Neural progenitor cell (in vitro differentiated cells): ENCODE measurements at regions not wholly inside any gene's neighbourhood (a gene's known extent, or its start where the extent isn't known, plus 50 kb on each side); places are given as distances from the start of the nearest gene placed in this dataset.

Experiments
- DNase-seq: peaks from one replicate; pipeline ENCODE4 v3.0.0-alpha.2; 2016; ENCODE audit warnings: low spot score
- H2AFZ ChIP-seq: fragments of 200-600 bp; sonication (generic); replicated peaks from 2 replicates; pipeline ENCODE4 v1.6.1; 2016; ENCODE audit warnings: antibody characterized with exemption
- H3F3A ChIP-seq: fragments of 200-600 bp; sonication (generic); 2 replicates; pipeline ENCODE4 v1.6.1; 2016; ENCODE audit warnings: antibody characterized with exemption, low read depth
- H3K27ac ChIP-seq: fragments of 200-600 bp; sonication (generic); 2 replicates; pipeline ENCODE4 v1.5.1; 2016; ENCODE audit warnings: mild to moderate bottlenecking
- H3K27me3 ChIP-seq: fragments of 200-600 bp; sonication (generic); 2 replicates; pipeline ENCODE4 v1.6.1; 2016; ENCODE audit warnings: mild to moderate bottlenecking, moderate library complexity
- H3K36me3 ChIP-seq: fragments of 200-600 bp; sonication (generic); 2 replicates; pipeline ENCODE4 v1.5.1; 2016
- H3K4me1 ChIP-seq: fragments of 200-600 bp; sonication (generic); 2 replicates; pipeline ENCODE4 v1.6.1; 2016; ENCODE audit warnings: mixed run types
- H3K4me2 ChIP-seq: fragments of 200-600 bp; sonication (generic); 2 replicates; pipeline ENCODE4 v1.6.1; 2016
- H3K4me3 ChIP-seq: fragments of 200-600 bp; sonication (generic); 2 replicates; pipeline ENCODE4 v1.5.1; 2016
- H3K79me2 ChIP-seq: fragments of 200-600 bp; sonication (generic); 2 replicates; pipeline ENCODE4 v1.6.1; 2016; ENCODE audit warnings: low read depth
- H3K9ac ChIP-seq: fragments of 200-600 bp; sonication (generic); 2 replicates; pipeline ENCODE4 v1.6.1; 2016
- H3K9me3 ChIP-seq: fragments of 200-600 bp; sonication (generic); 2 replicates; pipeline ENCODE4 v1.5.1; 2016; ENCODE audit warnings: low read depth
- H4K20me1 ChIP-seq: fragments of 200-600 bp; sonication (generic); 2 replicates; pipeline ENCODE4 v1.6.1; 2016; ENCODE audit warnings: low read depth
- H3K27ac Mint-ChIP-seq: 3 replicates; pipeline ENCODE4 v1.8.0; 2021; ENCODE audit warnings: mixed read lengths
- H3K27me3 Mint-ChIP-seq: 2 replicates; pipeline ENCODE4 v1.8.0; 2022; ENCODE audit warnings: low read depth, mild to moderate bottlenecking, inconsistent platforms, moderate library complexity, mixed read lengths; ENCODE audit not compliant: insufficient read depth
- H3K36me3 Mint-ChIP-seq: 3 replicates; pipeline ENCODE4 v1.8.0; 2021; ENCODE audit warnings: mixed read lengths
- H3K4me1 Mint-ChIP-seq: 3 replicates; pipeline ENCODE4 v1.8.0; 2021; ENCODE audit warnings: mixed read lengths
- H3K4me3 Mint-ChIP-seq: 3 replicates; pipeline ENCODE4 v1.8.0; 2021; ENCODE audit warnings: mild to moderate bottlenecking, moderate library complexity, mixed read lengths
- H3K9me3 Mint-ChIP-seq: 3 replicates; pipeline ENCODE4 v1.8.0; 2020; ENCODE audit warnings: mixed read lengths
- EZH2 ChIP-seq: fragments of 200-600 bp; sonication (generic); IDR thresholded peaks from 2 replicates; pipeline ENCODE4 v1.6.1; 2017; ENCODE audit warnings: antibody characterized with exemption, mild to moderate bottlenecking, moderate library complexity
- EZH2phosphoT487 ChIP-seq: fragments of 200-600 bp; sonication (generic); IDR thresholded peaks from 2 replicates; pipeline ENCODE4 v1.6.1; 2017; ENCODE audit warnings: antibody characterized with exemption
- TF ChIP-seq, protein P1 (sequence below): fragments of 200-600 bp; sonication (generic); IDR thresholded peaks from 2 replicates; pipeline ENCODE4 v1.5.1; 2017; ENCODE audit warnings: antibody characterized with exemption, mild to moderate bottlenecking

DNA sequence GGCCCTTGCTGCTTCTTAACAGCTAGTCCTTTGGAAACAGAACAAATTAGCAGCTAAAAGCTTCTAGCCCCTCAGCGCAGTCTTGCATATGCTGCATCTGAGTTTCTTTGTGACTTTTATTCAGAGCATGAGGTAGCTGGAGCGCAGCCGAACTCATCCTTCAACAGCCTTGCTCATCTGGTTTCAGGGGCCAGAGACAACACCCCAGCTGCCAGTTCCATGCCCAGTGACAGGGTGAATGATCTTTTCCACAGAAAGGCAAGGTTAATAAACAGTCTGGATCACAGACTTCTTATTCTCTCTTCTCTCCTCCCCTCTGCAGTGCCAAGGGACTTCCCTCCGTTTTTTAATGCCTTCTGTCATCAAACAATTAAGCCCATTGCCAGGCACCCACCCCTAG, 216.6 kb upstream of the INTU start:
- Mint-ChIP-seq H3K9me3 (no peaks in the 10 kb centered on the region), H3K27ac (no peak overlapping the region), H3K4me1 (peaks cover 9% of the 10 kb centered on the region), H3K27me3 (peaks cover 2% of the 10 kb centered on the region), H3K36me3 (no peaks in the 10 kb centered on the region), H3K4me3 (no peak overlapping the region)
- Histone ChIP-seq H3K27ac (no peak overlapping the region), H3F3A (no peaks in the 10 kb centered on the region), H3K4me2 (no peak overlapping the region), H3K4me3 (no peak overlapping the region), H4K20me1 (no peaks in the 10 kb centered on the region), H3K27me3 (no peaks in the 10 kb centered on the region), H3K79me2 (no peaks in the 10 kb centered on the region), H3K4me1 (peaks cover 4% of the 10 kb centered on the region), H3K36me3 (no peaks in the 10 kb centered on the region), H2AFZ (no peak overlapping the region), H3K9me3 (no peaks in the 10 kb centered on the region), H3K9ac (no peak overlapping the region)
- TF ChIP-seq EZH2 (no peak), EZH2phosphoT487 (no peak)
- TF ChIP-seq, protein P1, sequence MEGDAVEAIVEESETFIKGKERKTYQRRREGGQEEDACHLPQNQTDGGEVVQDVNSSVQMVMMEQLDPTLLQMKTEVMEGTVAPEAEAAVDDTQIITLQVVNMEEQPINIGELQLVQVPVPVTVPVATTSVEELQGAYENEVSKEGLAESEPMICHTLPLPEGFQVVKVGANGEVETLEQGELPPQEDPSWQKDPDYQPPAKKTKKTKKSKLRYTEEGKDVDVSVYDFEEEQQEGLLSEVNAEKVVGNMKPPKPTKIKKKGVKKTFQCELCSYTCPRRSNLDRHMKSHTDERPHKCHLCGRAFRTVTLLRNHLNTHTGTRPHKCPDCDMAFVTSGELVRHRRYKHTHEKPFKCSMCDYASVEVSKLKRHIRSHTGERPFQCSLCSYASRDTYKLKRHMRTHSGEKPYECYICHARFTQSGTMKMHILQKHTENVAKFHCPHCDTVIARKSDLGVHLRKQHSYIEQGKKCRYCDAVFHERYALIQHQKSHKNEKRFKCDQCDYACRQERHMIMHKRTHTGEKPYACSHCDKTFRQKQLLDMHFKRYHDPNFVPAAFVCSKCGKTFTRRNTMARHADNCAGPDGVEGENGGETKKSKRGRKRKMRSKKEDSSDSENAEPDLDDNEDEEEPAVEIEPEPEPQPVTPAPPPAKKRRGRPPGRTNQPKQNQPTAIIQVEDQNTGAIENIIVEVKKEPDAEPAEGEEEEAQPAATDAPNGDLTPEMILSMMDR = no peak
- no peak for DNase-seq

DNA sequence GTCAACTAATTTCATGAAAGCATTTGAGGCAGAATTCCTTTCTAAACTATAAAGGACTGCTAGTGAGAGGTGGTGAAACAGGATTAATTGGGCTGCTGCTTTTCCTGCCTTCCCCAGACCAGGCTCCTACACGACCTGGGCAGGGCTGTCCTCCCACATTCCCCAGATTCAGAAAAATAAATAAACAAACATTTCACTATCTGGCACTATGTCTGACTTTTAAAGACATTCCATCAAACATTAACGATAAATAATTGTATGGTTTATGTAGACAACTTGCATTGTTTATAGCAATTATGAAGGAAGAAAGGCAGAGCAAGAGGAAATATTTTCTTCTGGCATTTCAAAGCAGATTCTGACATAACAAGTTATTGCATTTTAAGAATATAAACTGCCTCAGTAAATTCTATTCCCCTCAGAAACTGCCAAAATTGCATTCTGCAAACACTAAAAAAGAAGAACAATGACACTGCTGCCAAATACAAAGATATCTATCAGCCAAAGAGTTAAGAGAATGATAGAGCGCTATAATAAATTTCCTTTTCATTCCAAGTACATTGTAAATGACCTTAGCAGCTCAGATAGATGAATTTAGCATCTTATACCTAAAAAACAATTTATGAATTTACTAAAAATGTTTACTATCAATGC, 214.7 kb upstream of the INTU start:
- Histone ChIP-seq H2AFZ (peak overlapping the region; percentile 29), H3K79me2 (no peaks in the 10 kb centered on the region), H3F3A (no peaks in the 10 kb centered on the region), H3K9ac (no peak overlapping the region), H3K9me3 (no peaks in the 10 kb centered on the region), H3K27ac (no peak overlapping the region), H4K20me1 (no peaks in the 10 kb centered on the region), H3K36me3 (no peaks in the 10 kb centered on the region), H3K4me2 (no peak overlapping the region), H3K4me3 (no peak overlapping the region), H3K4me1 (peaks cover 4% of the 10 kb centered on the region), H3K27me3 (no peaks in the 10 kb centered on the region)
- Mint-ChIP-seq H3K4me3 (no peak overlapping the region), H3K27ac (no peak overlapping the region), H3K9me3 (no peaks in the 10 kb centered on the region), H3K27me3 (peaks cover 2% of the 10 kb centered on the region), H3K4me1 (peaks cover 9% of the 10 kb centered on the region), H3K36me3 (no peaks in the 10 kb centered on the region)
- DNase-seq = no peak
- TF ChIP-seq EZH2 (no peak), EZH2phosphoT487 (no peak)
- TF ChIP-seq, protein P1 = no peak

DNA sequence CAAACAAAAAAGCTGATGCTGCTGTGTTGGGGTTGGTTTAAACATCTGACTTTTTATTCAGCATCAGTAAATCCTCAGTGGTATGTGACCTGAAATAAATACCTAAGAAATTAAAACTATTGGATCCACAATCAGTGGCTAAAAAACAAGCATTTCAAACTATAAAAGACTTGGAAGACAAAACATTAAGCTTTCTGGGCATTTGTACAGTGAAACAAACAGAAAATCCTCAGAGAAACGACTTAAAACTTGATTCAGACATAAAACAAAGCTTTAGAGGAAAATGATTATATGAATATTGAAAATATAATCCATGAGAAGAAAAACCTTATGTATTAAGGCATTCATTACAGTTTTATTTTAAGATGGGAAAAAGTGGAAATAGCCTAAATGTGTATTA, 213.3 kb upstream of the INTU start:
- no peak for DNase-seq
- H3K27ac Mint-ChIP-seq = no peak overlapping the region
- H3F3A ChIP-seq = no peaks in the 10 kb centered on the region

More for the DNA sequence above, 213.3 kb upstream of the INTU start:
- Mint-ChIP-seq H3K4me3 (no peak overlapping the region), H3K27me3 (peaks cover 2% of the 10 kb centered on the region), H3K9me3 (no peaks in the 10 kb centered on the region), H3K4me1 (peaks cover 9% of the 10 kb centered on the region), H3K36me3 (no peaks in the 10 kb centered on the region)
- no peak for TF ChIP-seq EZH2
- no peak for TF ChIP-seq EZH2phosphoT487
- TF ChIP-seq, protein P1 = no peak
- no peak overlapping the region for H3K4me3 ChIP-seq
- H3K27ac ChIP-seq = no peak overlapping the region
- no peaks in the 10 kb centered on the region for H3K9me3 ChIP-seq
- H3K4me2 ChIP-seq = no peak overlapping the region
- H3K27me3 ChIP-seq = no peaks in the 10 kb centered on the region
- no peak overlapping the region for H2AFZ ChIP-seq
- no peaks in the 10 kb centered on the region for H3K36me3 ChIP-seq
- H3K9ac ChIP-seq = no peak overlapping the region
- no peaks in the 10 kb centered on the region for H3K79me2 ChIP-seq
- H3K4me1 ChIP-seq = peaks cover 4% of the 10 kb centered on the region
- H4K20me1 ChIP-seq = no peaks in the 10 kb centered on the region
